Omental fat pad (tissue), 3 donors: ENCODE measurements at regions not wholly inside any gene's neighbourhood (a gene's known extent, or its start where the extent isn't known, plus 50 kb on each side); places are given as distances from the start of the nearest gene placed in this dataset.

Experiments
- ATAC-seq: fragments of 150-250 bp; one replicate; pipeline ENCODE4 v1.9.1; 2016; ENCODE audit warnings: mild to moderate bottlenecking, moderate library complexity; ENCODE audit not compliant: low FRiP score
- DNase-seq: peaks from one replicate; pipeline ENCODE4 v3.0.0-alpha.2; 2019; ENCODE audit warnings: low spot score
- TF ChIP-seq, protein P1 (sequence below), 3 donors: fragments of 450-650 bp; IDR thresholded peaks; one replicate each; pipeline ENCODE4 v1.5.1; 2016 to 2017; ENCODE audit warnings: antibody characterized with exemption in 3 of 3, mild to moderate bottlenecking in 3 of 3, moderate library complexity in 2 of 3

DNA sequence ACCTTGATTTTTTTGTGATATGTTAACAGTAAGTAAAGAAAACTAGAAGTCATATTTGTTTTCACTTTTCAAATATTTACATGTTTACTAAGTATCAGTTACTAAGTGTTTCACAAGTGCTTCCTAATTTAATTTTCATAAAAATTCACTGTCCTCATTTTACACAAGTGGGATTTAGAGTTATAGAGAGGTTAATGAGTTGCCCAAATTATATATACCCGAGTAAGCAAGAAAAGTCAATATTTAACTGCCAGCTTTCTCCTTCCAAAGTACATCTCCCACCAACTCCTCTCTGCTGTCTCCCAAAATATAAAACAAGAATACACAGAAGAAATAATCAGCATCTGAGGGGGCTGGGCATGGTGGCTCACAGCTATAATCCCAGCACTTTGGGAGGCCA is 896.7 kb upstream of the ANO3 start:
- no peak for ATAC-seq

GRCh38 chr11:25436326-25436725 is 895.6 kb upstream of the ANO3 start:
- TF ChIP-seq, protein P1, sequence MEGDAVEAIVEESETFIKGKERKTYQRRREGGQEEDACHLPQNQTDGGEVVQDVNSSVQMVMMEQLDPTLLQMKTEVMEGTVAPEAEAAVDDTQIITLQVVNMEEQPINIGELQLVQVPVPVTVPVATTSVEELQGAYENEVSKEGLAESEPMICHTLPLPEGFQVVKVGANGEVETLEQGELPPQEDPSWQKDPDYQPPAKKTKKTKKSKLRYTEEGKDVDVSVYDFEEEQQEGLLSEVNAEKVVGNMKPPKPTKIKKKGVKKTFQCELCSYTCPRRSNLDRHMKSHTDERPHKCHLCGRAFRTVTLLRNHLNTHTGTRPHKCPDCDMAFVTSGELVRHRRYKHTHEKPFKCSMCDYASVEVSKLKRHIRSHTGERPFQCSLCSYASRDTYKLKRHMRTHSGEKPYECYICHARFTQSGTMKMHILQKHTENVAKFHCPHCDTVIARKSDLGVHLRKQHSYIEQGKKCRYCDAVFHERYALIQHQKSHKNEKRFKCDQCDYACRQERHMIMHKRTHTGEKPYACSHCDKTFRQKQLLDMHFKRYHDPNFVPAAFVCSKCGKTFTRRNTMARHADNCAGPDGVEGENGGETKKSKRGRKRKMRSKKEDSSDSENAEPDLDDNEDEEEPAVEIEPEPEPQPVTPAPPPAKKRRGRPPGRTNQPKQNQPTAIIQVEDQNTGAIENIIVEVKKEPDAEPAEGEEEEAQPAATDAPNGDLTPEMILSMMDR (IDR thresholded peaks at IDR 0.05) = no peak
- no peak for ATAC-seq
- no peak for DNase-seq

More for the DNA sequence above, 896.7 kb upstream of the ANO3 start:
- TF ChIP-seq, protein P1 (IDR thresholded peaks at IDR 0.05) = no peak
- DNase-seq = no peak

GRCh38 chr11:25441421-25441820 is 890.5 kb upstream of the ANO3 start:
- TF ChIP-seq, protein P1 (IDR thresholded peaks at IDR 0.05) = no peak
- DNase-seq = no peak
- ATAC-seq = no peak

GRCh38 chr11:25449091-25449490 is 882.8 kb upstream of the ANO3 start:
- TF ChIP-seq, protein P1 (IDR thresholded peaks at IDR 0.05) = no peak
- ATAC-seq = no peak
- no peak for DNase-seq

DNA sequence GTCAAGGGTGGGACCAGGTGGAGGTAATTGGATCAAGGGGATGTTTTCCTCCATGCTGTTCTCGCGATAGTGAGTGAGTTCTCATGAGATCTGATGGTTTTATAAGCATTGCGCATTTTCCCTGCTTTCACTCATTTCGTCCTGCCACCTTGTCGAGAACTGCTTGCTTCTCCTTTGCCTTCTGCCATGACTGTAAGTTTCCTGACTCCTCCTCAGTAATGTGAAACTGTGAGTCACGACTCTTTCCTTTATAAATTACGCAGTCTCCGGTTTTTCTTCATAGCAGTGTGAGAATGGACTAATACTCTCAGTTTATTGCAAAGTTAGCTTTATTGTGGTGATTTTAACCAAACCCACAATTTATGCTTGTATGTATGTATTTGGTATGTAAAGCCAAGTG is 878.5 kb upstream of the ANO3 start:
- DNase-seq (no peak), ATAC-seq (no peak)
- TF ChIP-seq, protein P1 (IDR thresholded peaks at IDR 0.05) = no peak

- ATAC-seq (no peak), DNase-seq (no peak)
- TF ChIP-seq, protein P1 (IDR thresholded peaks at IDR 0.05) = no peak
Measured at GRCh38 chr11:25456211-25456610, 875.7 kb upstream of the ANO3 start.

DNA sequence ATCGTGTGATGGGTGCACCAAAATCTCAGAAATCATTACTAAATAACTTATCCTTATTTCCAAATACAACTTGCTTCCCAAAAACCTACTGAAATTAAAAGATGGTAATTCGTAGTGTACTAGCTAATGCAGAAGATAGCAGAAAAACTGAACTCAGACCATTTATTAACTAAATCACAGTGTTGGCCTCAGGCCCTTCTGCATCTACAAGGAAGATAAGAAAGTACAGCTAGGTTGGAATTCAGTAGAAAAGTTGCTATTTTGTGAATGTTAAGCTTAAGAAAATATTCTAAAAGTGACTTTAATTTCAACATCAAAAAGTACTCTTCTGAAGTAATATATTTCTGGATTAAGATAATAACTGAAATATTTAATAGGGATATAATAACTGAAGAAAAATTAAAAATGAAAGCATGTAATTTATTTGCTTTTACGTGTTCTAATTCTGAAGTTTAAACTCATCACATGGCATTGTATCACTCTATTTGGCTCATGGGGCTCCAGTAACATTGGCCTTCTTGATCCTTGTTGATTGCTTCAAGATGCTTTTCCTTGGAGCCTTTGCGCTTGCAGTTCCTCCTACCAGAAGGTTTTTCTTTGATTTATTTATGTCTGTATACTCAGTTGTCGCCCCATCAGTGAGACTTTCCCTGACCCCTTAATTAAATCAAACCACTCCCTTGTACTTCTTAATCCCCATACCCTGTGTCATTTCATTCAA is 847.9 kb upstream of the ANO3 start:
- DNase-seq (no peak), ATAC-seq (no peak)
- TF ChIP-seq, protein P1 (IDR thresholded peaks at IDR 0.05) = no peak
